HCT116 (cell line): ENCODE measurements at regions not wholly inside any gene's neighbourhood (a gene's known extent, or its start where the extent isn't known, plus 50 kb on each side); places are given as distances from the start of the nearest gene placed in this dataset.

Experiments used
- ATAC-seq: fragments of 200-7000 bp; cut with Tn5 transposase; 2 replicates; pipeline ENCODE4 v1.9.1; 2020; ENCODE audit warnings: mild to moderate bottlenecking, moderate library complexity
- BruUV-seq: library from RNA; stranded (reverse); fragments of 400-500 nt; replicated peaks from 2 replicates; lab custom pipeline; 2021; lab: Mats Ljungman, UMichigan
- CTCF ChIA-PET: fragments of 300-600 bp; sonication (Branson Sonifier 250); formaldehyde crosslinking; loops from one replicate; lab custom pipeline; 2021; ENCODE audit warnings: antibody characterized with exemption; lab: Charles Lee
- POLR2A ChIA-PET: fragments of 300-600, 350-600 bp; sonication (Branson Sonifier 250); formaldehyde crosslinking; loops from one replicate; lab custom pipeline; 2021; ENCODE audit warnings: antibody characterized with exemption; lab: Charles Lee
- RAD21 ChIA-PET, 2 experiments: fragments of 300-600 bp; sonication (Branson Sonifier 250); formaldehyde crosslinking; loops; one replicate each; lab custom pipeline; 2023; ENCODE audit warnings: low total read pairs in 2 of 2; ENCODE audit not compliant: uncharacterized antibody in 2 of 2, unreplicated experiment in 2 of 2, low non-redundant PET in 1 of 2; lab: Charles Lee
- DNase-seq: peaks from one replicate; pipeline ENCODE4 v3.0.0-alpha.2; 2010; ENCODE audit warnings: low read depth, low spot score
- H2AFZ ChIP-seq: fragments of 200-600 bp; shearing (Covaris generic), sonication (generic); 2 replicates; pipeline ENCODE4 v1.6.1; 2017; ENCODE audit warnings: low read depth, mixed run types, mixed read lengths, antibody characterized with exemption, low read length; ENCODE audit not compliant: poor library complexity, severe bottlenecking
- H3K27ac ChIP-seq: 2 replicates; pipeline ENCODE4 v1.5.1; 2012; ENCODE audit warnings: low read depth, low read length
- H3K27me3 ChIP-seq: fragments of 200-600 bp; sonication (generic); 2 replicates; pipeline ENCODE4 v1.6.1; 2016; ENCODE audit warnings: mixed run types, low read length, mixed read lengths; ENCODE audit not compliant: insufficient read depth
- H3K36me3 ChIP-seq, 2 experiments: fragments of 200-500 bp in 1 of 2; fragments of 200-600 bp in 1 of 2; sonication (Bioruptor generic) in 1 of 2; sonication (generic) in 1 of 2; 2 replicates each; pipeline versions ENCODE4 v1.5.1 to v1.6.1; 2014 to 2016; ENCODE audit warnings: low read length in 2 of 2, inconsistent platforms in 1 of 2, mixed read lengths in 1 of 2, mixed run types in 1 of 2; ENCODE audit not compliant: insufficient read depth in 2 of 2, control insufficient read depth in 1 of 2
- H3K4me1 ChIP-seq, 2 experiments: fragments of 200-600 bp in 1 of 2; sonication (generic) in 1 of 2; 2 replicates each; pipeline versions ENCODE4 v1.5.1 to v1.6.1; 2012 to 2017; ENCODE audit warnings: low read length in 2 of 2, inconsistent platforms in 1 of 2, mild to moderate bottlenecking in 1 of 2, mixed read lengths in 1 of 2, mixed run types in 1 of 2, moderate library complexity in 1 of 2; ENCODE audit not compliant: insufficient read depth in 2 of 2, control insufficient read depth in 1 of 2
- H3K4me2 ChIP-seq: fragments of 200-600 bp; sonication (generic); 2 replicates; pipeline ENCODE4 v1.6.1; 2017; ENCODE audit warnings: mixed run types, low read length, mixed read lengths
- H3K4me3 ChIP-seq, 2 experiments: fragments of 200-600 bp in 1 of 2; sonication (generic) in 1 of 2; replicated peaks in 1 of 2; 2 replicates each; pipeline ENCODE4 v1.5.1; 2011 to 2016; ENCODE audit warnings: low read length in 2 of 2, control low read depth in 1 of 2, low read depth in 1 of 2, mild to moderate bottlenecking in 1 of 2, mixed read lengths in 1 of 2, mixed run types in 1 of 2
- H3K79me2 ChIP-seq: fragments of 200-600 bp; sonication (generic); 2 replicates; pipeline ENCODE4 v1.6.1; 2017; ENCODE audit warnings: mild to moderate bottlenecking, mixed run types, low read length, moderate library complexity, mixed read lengths; ENCODE audit not compliant: insufficient read depth
- H3K9ac ChIP-seq: fragments of 200-600 bp; sonication (generic); 2 replicates; pipeline ENCODE4 v1.6.1; 2016; ENCODE audit warnings: low read length, mixed read lengths
- H3K9me2 ChIP-seq: fragments of 200-600 bp; sonication (generic), shearing (Covaris generic); 2 replicates; pipeline ENCODE4 v1.6.1; 2017; ENCODE audit warnings: mixed run types, mild to moderate bottlenecking, moderate library complexity; ENCODE audit not compliant: insufficient read depth
- H3K9me3 ChIP-seq, 2 experiments: fragments of 200-500 bp in 1 of 2; fragments of 200-600 bp in 1 of 2; sonication (Bioruptor generic) in 1 of 2; sonication (generic) in 1 of 2; 2 replicates each; pipeline ENCODE4 v1.6.1; 2014 to 2017; ENCODE audit warnings: low read length in 2 of 2, mixed read lengths in 2 of 2, inconsistent platforms in 1 of 2, low read depth in 1 of 2, mild to moderate bottlenecking in 1 of 2, mixed run types in 1 of 2, moderate library complexity in 1 of 2; ENCODE audit not compliant: control insufficient read depth in 1 of 2, insufficient read depth in 1 of 2
- H4K20me1 ChIP-seq: fragments of 200-600 bp; sonication (generic), shearing (Covaris generic); 2 replicates; pipeline ENCODE4 v1.6.1; 2017; ENCODE audit warnings: mixed run types, mild to moderate bottlenecking, moderate library complexity; ENCODE audit not compliant: insufficient read depth
- CBX3 ChIP-seq: IDR thresholded peaks from 2 replicates; pipeline ENCODE4 v1.6.1; 2012; ENCODE audit warnings: low read depth
- CEBPB ChIP-seq: IDR thresholded peaks from 2 replicates; pipeline ENCODE4 v1.6.1; 2012; ENCODE audit warnings: low read depth
- EGR1 ChIP-seq: IDR thresholded peaks from 2 replicates; pipeline ENCODE4 v1.6.1; 2012; ENCODE audit warnings: low read depth
- ELF1 ChIP-seq: IDR thresholded peaks from 2 replicates; pipeline ENCODE4 v1.6.1; 2012; ENCODE audit warnings: low read depth, borderline replicate concordance
- EZH2 ChIP-seq: fragments of 200-600 bp; sonication (generic); IDR thresholded peaks from 2 replicates; pipeline ENCODE4 v1.6.1; 2017; ENCODE audit warnings: antibody characterized with exemption, mixed run types
- FOSL1 ChIP-seq: IDR thresholded peaks from 2 replicates; pipeline ENCODE4 v1.6.1; 2012; ENCODE audit warnings: low read depth
- JUND ChIP-seq: IDR thresholded peaks from 2 replicates; pipeline ENCODE4 v1.6.1; 2012
- SIN3A ChIP-seq: IDR thresholded peaks from 2 replicates; pipeline ENCODE4 v1.6.1; 2012; ENCODE audit warnings: low read depth
- SP1 ChIP-seq: IDR thresholded peaks from 2 replicates; pipeline ENCODE4 v1.6.1; 2012; ENCODE audit warnings: low read depth
- SRF ChIP-seq: IDR thresholded peaks from 2 replicates; pipeline ENCODE4 v1.6.1; 2012; ENCODE audit warnings: low read depth
- YY1 ChIP-seq: IDR thresholded peaks from 2 replicates; pipeline ENCODE4 v1.6.1; 2011; ENCODE audit warnings: low read length, low read depth, moderate library complexity, mild to moderate bottlenecking; ENCODE audit not compliant: insufficient replicate concordance; ENCODE audit errors: extremely low read depth
- ZFX ChIP-seq: fragments of 450-650 bp; IDR thresholded peaks from 2 replicates; pipeline ENCODE4 v1.6.1; 2017
- ZNF274 ChIP-seq: fragments of 200-500 bp; sonication (Bioruptor generic); IDR thresholded peaks from 2 replicates; pipeline ENCODE4 v1.6.1; 2014; ENCODE audit warnings: mild to moderate bottlenecking, low read depth, low read length, inconsistent platforms
- intact Hi-C: fragments of 100-400 bp; cut with micrococcal nuclease; formaldehyde crosslinking; loops from 2 replicates; pipeline ENCODE4 v1.10.0; 2022
- TF ChIP-seq, protein P1 (sequence below): IDR thresholded peaks from 2 replicates; pipeline ENCODE4 v1.6.1; 2011; ENCODE audit warnings: mild to moderate bottlenecking, low read length, moderate library complexity; ENCODE audit not compliant: insufficient replicate concordance; ENCODE audit errors: extremely low read depth
- TF ChIP-seq, protein P2 (sequence below): IDR thresholded peaks from 2 replicates; pipeline ENCODE4 v1.6.1; 2012; ENCODE audit warnings: low read depth

DNA sequence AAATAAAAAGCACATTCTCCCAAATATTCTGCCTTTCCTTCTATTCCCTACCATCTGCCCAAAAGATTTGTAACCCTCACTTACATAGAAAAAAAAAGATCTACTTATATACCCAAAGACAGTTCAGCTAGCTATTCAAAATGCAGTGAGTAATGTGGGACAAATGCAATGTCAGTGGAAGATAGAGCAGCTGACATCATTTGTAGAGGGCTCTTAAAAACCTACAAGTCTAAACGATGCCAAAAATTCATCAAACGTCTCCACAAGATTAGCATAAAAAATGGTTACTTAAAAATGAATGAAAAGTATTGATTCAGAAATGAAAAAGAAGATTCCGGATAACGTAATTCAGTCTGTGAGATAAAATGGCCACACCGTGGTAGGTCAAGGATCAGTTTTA lies 96.5 kb downstream of the ASB9 start:
- Histone ChIP-seq H3K27me3 (no peaks in the 10 kb centered on the region), H4K20me1 (no peaks in the 10 kb centered on the region), H3K4me2 (no peak overlapping the region), H3K4me1 (no peaks in the 10 kb centered on the region; a peak in 1 of 4 replicates), H3K36me3 (no peaks in the 10 kb centered on the region), H3K9ac (no peak overlapping the region), H3K9me2 (no peaks in the 10 kb centered on the region), H3K79me2 (no peaks in the 10 kb centered on the region), H3K27ac (no peak overlapping the region), H3K4me3 (no peak overlapping the region), H2AFZ (no peak overlapping the region), H3K9me3 (no peaks in the 10 kb centered on the region)
- intact Hi-C loops: no loop called here
- BruUV-seq: no TSS peak
- no peak for DNase-seq
- CTCF ChIA-PET: no interaction called here
- POLR2A ChIA-PET: no interaction called here
- ATAC-seq: no peak
- RAD21 ChIA-PET: no interaction called here
- no peak for TF ChIP-seq ZFX
- TF ChIP-seq JUND: no peak
- TF ChIP-seq, protein P1, sequence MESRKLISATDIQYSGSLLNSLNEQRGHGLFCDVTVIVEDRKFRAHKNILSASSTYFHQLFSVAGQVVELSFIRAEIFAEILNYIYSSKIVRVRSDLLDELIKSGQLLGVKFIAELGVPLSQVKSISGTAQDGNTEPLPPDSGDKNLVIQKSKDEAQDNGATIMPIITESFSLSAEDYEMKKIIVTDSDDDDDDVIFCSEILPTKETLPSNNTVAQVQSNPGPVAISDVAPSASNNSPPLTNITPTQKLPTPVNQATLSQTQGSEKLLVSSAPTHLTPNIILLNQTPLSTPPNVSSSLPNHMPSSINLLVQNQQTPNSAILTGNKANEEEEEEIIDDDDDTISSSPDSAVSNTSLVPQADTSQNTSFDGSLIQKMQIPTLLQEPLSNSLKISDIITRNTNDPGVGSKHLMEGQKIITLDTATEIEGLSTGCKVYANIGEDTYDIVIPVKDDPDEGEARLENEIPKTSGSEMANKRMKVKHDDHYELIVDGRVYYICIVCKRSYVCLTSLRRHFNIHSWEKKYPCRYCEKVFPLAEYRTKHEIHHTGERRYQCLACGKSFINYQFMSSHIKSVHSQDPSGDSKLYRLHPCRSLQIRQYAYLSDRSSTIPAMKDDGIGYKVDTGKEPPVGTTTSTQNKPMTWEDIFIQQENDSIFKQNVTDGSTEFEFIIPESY: no peak
- TF ChIP-seq ZNF274: no peak
- no peak for TF ChIP-seq SIN3A
- no peak for TF ChIP-seq SRF
- TF ChIP-seq SP1: no peak
- no peak for TF ChIP-seq YY1
- no peak for TF ChIP-seq CEBPB
- no peak for TF ChIP-seq ELF1

DNA sequence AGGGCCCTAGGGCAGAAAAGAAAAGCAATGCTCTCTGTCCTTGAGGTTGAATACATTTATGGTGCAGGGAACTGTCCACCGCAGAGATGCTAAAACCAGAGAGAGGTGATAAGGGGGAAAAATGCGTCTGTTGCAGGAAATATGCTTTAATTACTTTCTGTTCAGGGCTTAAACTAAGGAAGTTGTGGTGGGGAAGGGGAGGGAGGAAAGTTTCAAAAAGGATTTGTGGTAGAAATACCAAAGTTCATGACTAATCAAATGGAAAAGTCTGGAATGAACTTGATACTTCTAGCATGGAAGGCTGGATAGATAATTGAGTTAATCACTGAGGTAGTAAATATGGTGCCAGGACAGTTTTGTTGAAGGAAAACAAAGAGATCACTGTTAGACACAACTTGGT lies 99.0 kb downstream of the ASB9 start:
- no TSS peak for BruUV-seq
- H3K4me1 ChIP-seq: no peaks in the 10 kb centered on the region
- H3K27ac ChIP-seq: no peak overlapping the region
- no peaks in the 10 kb centered on the region for H4K20me1 ChIP-seq
- intact Hi-C loops: no loop called here
- DNase-seq (no peak), ATAC-seq (no peak)
- H3K4me3 ChIP-seq: no peak overlapping the region
- CTCF ChIA-PET: no interaction called here
- RAD21 ChIA-PET: no interaction called here
- H2AFZ ChIP-seq: no peak overlapping the region
- H3K9ac ChIP-seq: no peak overlapping the region
- no peaks in the 10 kb centered on the region for H3K36me3 ChIP-seq
- no peak overlapping the region for H3K4me2 ChIP-seq
- no peaks in the 10 kb centered on the region for H3K27me3 ChIP-seq
- H3K9me2 ChIP-seq: no peaks in the 10 kb centered on the region
- H3K79me2 ChIP-seq: no peaks in the 10 kb centered on the region
- no peaks in the 10 kb centered on the region for H3K9me3 ChIP-seq
- POLR2A ChIA-PET: no interaction called here
- TF ChIP-seq SIN3A (no peak), FOSL1 (no peak), ZFX (no peak), JUND (no peak), SP1 (no peak), CBX3 (no peak), EGR1 (no peak), EZH2 (no peak), ELF1 (no peak)
- TF ChIP-seq, protein P2, sequence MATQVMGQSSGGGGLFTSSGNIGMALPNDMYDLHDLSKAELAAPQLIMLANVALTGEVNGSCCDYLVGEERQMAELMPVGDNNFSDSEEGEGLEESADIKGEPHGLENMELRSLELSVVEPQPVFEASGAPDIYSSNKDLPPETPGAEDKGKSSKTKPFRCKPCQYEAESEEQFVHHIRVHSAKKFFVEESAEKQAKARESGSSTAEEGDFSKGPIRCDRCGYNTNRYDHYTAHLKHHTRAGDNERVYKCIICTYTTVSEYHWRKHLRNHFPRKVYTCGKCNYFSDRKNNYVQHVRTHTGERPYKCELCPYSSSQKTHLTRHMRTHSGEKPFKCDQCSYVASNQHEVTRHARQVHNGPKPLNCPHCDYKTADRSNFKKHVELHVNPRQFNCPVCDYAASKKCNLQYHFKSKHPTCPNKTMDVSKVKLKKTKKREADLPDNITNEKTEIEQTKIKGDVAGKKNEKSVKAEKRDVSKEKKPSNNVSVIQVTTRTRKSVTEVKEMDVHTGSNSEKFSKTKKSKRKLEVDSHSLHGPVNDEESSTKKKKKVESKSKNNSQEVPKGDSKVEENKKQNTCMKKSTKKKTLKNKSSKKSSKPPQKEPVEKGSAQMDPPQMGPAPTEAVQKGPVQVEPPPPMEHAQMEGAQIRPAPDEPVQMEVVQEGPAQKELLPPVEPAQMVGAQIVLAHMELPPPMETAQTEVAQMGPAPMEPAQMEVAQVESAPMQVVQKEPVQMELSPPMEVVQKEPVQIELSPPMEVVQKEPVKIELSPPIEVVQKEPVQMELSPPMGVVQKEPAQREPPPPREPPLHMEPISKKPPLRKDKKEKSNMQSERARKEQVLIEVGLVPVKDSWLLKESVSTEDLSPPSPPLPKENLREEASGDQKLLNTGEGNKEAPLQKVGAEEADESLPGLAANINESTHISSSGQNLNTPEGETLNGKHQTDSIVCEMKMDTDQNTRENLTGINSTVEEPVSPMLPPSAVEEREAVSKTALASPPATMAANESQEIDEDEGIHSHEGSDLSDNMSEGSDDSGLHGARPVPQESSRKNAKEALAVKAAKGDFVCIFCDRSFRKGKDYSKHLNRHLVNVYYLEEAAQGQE: no peak
- TF ChIP-seq, protein P1: no peak
